SK-N-SH (cell line): ENCODE measurements at regions not wholly inside any gene's neighbourhood (a gene's known extent, or its start where the extent isn't known, plus 50 kb on each side); places are given as distances from the start of the nearest gene placed in this dataset.

Experiments used
- CTCF ChIA-PET: fragments of 300-600, 350-600 bp; formaldehyde crosslinking; extraction: SDS; loops from one replicate; lab custom pipeline; 2021; lab: Yijun Ruan, JAX
- POLR2A ChIA-PET: fragments of 350-600 bp; sonication (Branson Sonifier 250); formaldehyde crosslinking; extraction: SDS; loops from one replicate; lab custom pipeline; 2020; ENCODE audit warnings: antibody characterized with exemption, inconsistent platforms; lab: Yijun Ruan, JAX
- DNase-seq: peaks from one replicate; pipeline ENCODE4 v3.0.0; 2012
- H2AFZ ChIP-seq: fragments of 200-600 bp; sonication (generic); 2 replicates; pipeline ENCODE4 v1.8.1; 2016; ENCODE audit warnings: antibody characterized with exemption, mild to moderate bottlenecking, low read depth
- H3F3A ChIP-seq: fragments of 200-600 bp; sonication (generic); replicated peaks from 2 replicates; pipeline ENCODE3; 2016; ENCODE audit warnings: antibody characterized with exemption, mild to moderate bottlenecking; ENCODE audit not compliant: insufficient read depth
- H3K27ac ChIP-seq, 2 experiments: fragments of 200-500 bp in 1 of 2; fragments of 200-600 bp in 1 of 2; sonication (Bioruptor generic) in 1 of 2; sonication (generic), shearing (Covaris generic) in 1 of 2; 2 replicates each; pipeline versions ENCODE4 v1.5.1 to v1.6.1; 2014 to 2016; ENCODE audit warnings: low read depth in 2 of 2, inconsistent platforms in 1 of 2, low read length in 1 of 2, mild to moderate bottlenecking in 1 of 2, mixed read lengths in 1 of 2
- H3K27me3 ChIP-seq: fragments of 200-600 bp; sonication (generic), shearing (Covaris generic); 2 replicates; pipeline ENCODE4 v1.6.1; 2016; ENCODE audit warnings: mixed run types; ENCODE audit not compliant: insufficient read depth
- H3K36me3 ChIP-seq, 2 experiments: fragments of 200-500 bp in 1 of 2; fragments of 200-600 bp in 1 of 2; sonication (Bioruptor generic) in 1 of 2; sonication (generic) in 1 of 2; replicated peaks in 1 of 2; 2 replicates each; pipeline versions ENCODE3 to v1.5.1; 2014 to 2016; ENCODE audit warnings: low read length in 1 of 2, mild to moderate bottlenecking in 1 of 2; ENCODE audit not compliant: insufficient read depth in 2 of 2, control insufficient read depth in 1 of 2
- H3K4me1 ChIP-seq, 2 experiments: fragments of 200-500 bp in 1 of 2; fragments of 200-600 bp in 1 of 2; sonication (Bioruptor generic) in 1 of 2; sonication (generic), shearing (Covaris generic) in 1 of 2; 2 replicates each; pipeline versions ENCODE4 v1.5.1 to v1.6.1; 2014 to 2016; ENCODE audit warnings: low read depth in 1 of 2, low read length in 1 of 2, mixed run types in 1 of 2; ENCODE audit not compliant: insufficient read depth in 2 of 2, control insufficient read depth in 1 of 2
- H3K4me2 ChIP-seq: fragments of 200-600 bp; sonication (generic), shearing (Covaris generic); 2 replicates; pipeline ENCODE4 v1.6.1; 2017; ENCODE audit warnings: mixed run types
- H3K4me3 ChIP-seq, 2 experiments: fragments of 200-500 bp in 1 of 2; fragments of 200-600 bp in 1 of 2; sonication (Bioruptor generic) in 1 of 2; sonication (generic), shearing (Covaris generic) in 1 of 2; 2 replicates each; pipeline versions ENCODE4 v1.5.1 to v1.8.1; 2014 to 2016; ENCODE audit warnings: low read depth in 2 of 2, inconsistent platforms in 1 of 2, low read length in 1 of 2, mild to moderate bottlenecking in 1 of 2, mixed read lengths in 1 of 2, moderate library complexity in 1 of 2
- H3K79me2 ChIP-seq: fragments of 200-600 bp; sonication (generic); 2 replicates; pipeline ENCODE4 v1.8.1; 2017; ENCODE audit warnings: mild to moderate bottlenecking; ENCODE audit not compliant: insufficient read depth
- H3K9ac ChIP-seq: fragments of 200-600 bp; sonication (generic); 2 replicates; pipeline ENCODE4 v1.6.1; 2017; ENCODE audit warnings: mixed run types
- H3K9me2 ChIP-seq: fragments of 200-600 bp; sonication (generic); 2 replicates; pipeline ENCODE4 v1.6.1; 2017; ENCODE audit warnings: mixed run types
- H3K9me3 ChIP-seq: fragments of 200-600 bp; sonication (generic); 2 replicates; pipeline ENCODE4 v1.6.1; 2017; ENCODE audit warnings: mixed run types, mild to moderate bottlenecking, moderate library complexity
- H4K20me1 ChIP-seq: fragments of 200-600 bp; sonication (generic); 2 replicates; pipeline ENCODE4 v1.6.1; 2017; ENCODE audit warnings: mild to moderate bottlenecking, mixed run types; ENCODE audit not compliant: insufficient read depth
- ELF1 ChIP-seq: IDR thresholded peaks from 2 replicates; pipeline ENCODE4 v1.4.0; 2012
- EZH2phosphoT487 ChIP-seq: fragments of 200-600 bp; sonication (generic); IDR thresholded peaks from 2 replicates; pipeline ENCODE4 v1.6.1; 2017; ENCODE audit warnings: low read depth, mixed run types, mild to moderate bottlenecking, antibody characterized with exemption, moderate library complexity, borderline replicate concordance
- MEF2A ChIP-seq: IDR thresholded peaks from 2 replicates; pipeline ENCODE4 v1.4.0; 2012; ENCODE audit warnings: low read depth, borderline replicate concordance
- RFX5 ChIP-seq: IDR thresholded peaks from 2 replicates; pipeline ENCODE4 v1.6.1; 2012; ENCODE audit warnings: mild to moderate bottlenecking, improper control_type of control experiment, low read length
- SMC3 ChIP-seq: IDR thresholded peaks from 2 replicates; pipeline ENCODE4 v1.6.1; 2012; ENCODE audit warnings: low read depth, low read length, improper control_type of control experiment
- TEAD4 ChIP-seq: IDR thresholded peaks from 2 replicates; pipeline ENCODE4 v1.4.0; 2012; ENCODE audit warnings: mild to moderate bottlenecking, borderline replicate concordance; ENCODE audit not compliant: insufficient read depth
- YY1 ChIP-seq: IDR thresholded peaks from 2 replicates; pipeline ENCODE4 v1.4.0; 2012; ENCODE audit warnings: low read depth, mild to moderate bottlenecking
- WGBS: methylation state at CpG from one replicate; pipeline ENCODE4 v1.1.6; 2017; ENCODE audit warnings: low lambda C conversion rate; 5-methylcytosine and 5-hydroxymethylcytosine counted together
- TF ChIP-seq, protein P1 (sequence below): IDR thresholded peaks from 2 replicates; pipeline ENCODE4 v1.4.0; 2012; ENCODE audit warnings: low read depth, borderline replicate concordance
- TF ChIP-seq, protein P2 (sequence below): IDR thresholded peaks from 2 replicates; pipeline ENCODE4; 2012
- TF ChIP-seq, protein P3 (sequence below): fragments of 150-350 bp; IDR thresholded peaks from 2 replicates; pipeline ENCODE4 v1.6.1; 2017; ENCODE audit warnings: antibody characterized with exemption, low read length, low read depth, borderline replicate concordance
- TF ChIP-seq, protein P4 (sequence below): fragments of 150-350 bp; IDR thresholded peaks from 2 replicates; pipeline ENCODE4 v1.6.1; 2016; ENCODE audit warnings: mild to moderate bottlenecking, low read depth, low read length
- TF ChIP-seq, protein P5 (sequence below): fragments of 200-600 bp; sonication (generic); IDR thresholded peaks from 2 replicates; pipeline ENCODE4 v1.6.1; 2017; ENCODE audit warnings: antibody characterized with exemption, mild to moderate bottlenecking, moderate library complexity

DNA sequence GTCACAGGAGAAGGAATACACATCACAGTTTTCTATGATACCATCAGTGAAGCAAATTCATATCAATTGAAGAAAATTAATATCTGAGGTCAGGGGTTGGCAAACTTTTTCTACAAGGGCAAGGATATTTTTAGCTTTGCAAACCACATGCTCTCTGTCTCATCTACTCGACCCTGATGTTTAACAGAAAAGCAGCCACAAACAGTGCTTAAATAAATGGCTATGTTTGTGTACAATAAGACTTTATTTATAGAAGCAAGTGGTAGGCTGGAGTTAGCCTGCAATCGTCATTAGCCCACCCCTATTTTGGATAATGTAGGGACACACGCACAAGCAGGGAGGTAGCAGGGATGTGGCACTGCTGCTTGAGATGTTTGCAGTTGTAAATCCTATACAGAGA is 251.4 kb downstream of the CETN3 start (continued):
- TF ChIP-seq, protein P1, sequence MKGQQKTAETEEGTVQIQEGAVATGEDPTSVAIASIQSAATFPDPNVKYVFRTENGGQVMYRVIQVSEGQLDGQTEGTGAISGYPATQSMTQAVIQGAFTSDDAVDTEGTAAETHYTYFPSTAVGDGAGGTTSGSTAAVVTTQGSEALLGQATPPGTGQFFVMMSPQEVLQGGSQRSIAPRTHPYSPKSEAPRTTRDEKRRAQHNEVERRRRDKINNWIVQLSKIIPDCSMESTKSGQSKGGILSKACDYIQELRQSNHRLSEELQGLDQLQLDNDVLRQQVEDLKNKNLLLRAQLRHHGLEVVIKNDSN = no peak
- TF ChIP-seq YY1 = no peak
- no peak for TF ChIP-seq RFX5
- no peak for TF ChIP-seq ELF1

DNA sequence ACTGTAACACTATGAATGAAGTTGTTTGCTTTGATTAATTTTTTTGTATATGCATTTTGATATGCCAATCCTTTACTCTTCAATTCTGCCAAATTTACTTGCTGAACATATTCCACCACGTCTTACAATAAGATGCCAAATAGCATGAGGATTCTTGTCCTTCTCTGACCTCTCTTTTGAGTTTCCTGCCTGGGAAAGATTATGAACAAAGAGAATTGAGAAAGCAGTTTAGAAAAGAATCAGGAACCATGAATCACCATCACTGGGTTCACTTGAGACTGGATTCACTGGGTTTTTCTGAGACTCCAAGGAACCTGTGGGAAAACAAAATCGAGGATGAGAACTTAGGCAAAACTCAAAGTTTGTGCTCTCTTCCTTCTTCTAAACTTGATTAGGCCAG is 256.5 kb downstream of the CETN3 start:
- Histone ChIP-seq H3K4me1 (no peaks in the 10 kb centered on the region), H2AFZ (no peak overlapping the region), H3K27me3 (no peaks in the 10 kb centered on the region), H3K27ac (no peak overlapping the region), H3F3A (no peaks in the 10 kb centered on the region), H3K79me2 (no peaks in the 10 kb centered on the region), H3K9ac (no peak overlapping the region), H3K9me3 (no peaks in the 10 kb centered on the region), H3K4me3 (no peak overlapping the region), H3K9me2 (no peaks in the 10 kb centered on the region), H3K4me2 (no peak overlapping the region), H3K36me3 (no peaks in the 10 kb centered on the region), H4K20me1 (no peaks in the 10 kb centered on the region)
- CTCF ChIA-PET = interaction anchor here (0.6 kb wide), 1 partner anchor 235 kb away, joined by 5 read pairs; no protein-coding TSS in a partner anchor
- POLR2A ChIA-PET = no interaction called here
- WGBS = 38% methylated on average over 2 of the region's 2 CpGs
- DNase-seq = no peak
- TF ChIP-seq, protein P2, sequence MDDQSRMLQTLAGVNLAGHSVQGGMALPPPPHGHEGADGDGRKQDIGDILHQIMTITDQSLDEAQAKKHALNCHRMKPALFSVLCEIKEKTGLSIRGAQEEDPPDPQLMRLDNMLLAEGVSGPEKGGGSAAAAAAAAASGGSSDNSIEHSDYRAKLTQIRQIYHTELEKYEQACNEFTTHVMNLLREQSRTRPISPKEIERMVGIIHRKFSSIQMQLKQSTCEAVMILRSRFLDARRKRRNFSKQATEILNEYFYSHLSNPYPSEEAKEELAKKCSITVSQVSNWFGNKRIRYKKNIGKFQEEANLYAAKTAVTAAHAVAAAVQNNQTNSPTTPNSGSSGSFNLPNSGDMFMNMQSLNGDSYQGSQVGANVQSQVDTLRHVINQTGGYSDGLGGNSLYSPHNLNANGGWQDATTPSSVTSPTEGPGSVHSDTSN = no peak
- TF ChIP-seq TEAD4 (no peak), EZH2phosphoT487 (no peak), MEF2A (no peak), RFX5 (no peak), SMC3 (no peak)
- TF ChIP-seq, protein P1 = no peak
- TF ChIP-seq, protein P3, sequence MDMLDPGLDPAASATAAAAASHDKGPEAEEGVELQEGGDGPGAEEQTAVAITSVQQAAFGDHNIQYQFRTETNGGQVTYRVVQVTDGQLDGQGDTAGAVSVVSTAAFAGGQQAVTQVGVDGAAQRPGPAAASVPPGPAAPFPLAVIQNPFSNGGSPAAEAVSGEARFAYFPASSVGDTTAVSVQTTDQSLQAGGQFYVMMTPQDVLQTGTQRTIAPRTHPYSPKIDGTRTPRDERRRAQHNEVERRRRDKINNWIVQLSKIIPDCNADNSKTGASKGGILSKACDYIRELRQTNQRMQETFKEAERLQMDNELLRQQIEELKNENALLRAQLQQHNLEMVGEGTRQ = no peak
- TF ChIP-seq, protein P4, sequence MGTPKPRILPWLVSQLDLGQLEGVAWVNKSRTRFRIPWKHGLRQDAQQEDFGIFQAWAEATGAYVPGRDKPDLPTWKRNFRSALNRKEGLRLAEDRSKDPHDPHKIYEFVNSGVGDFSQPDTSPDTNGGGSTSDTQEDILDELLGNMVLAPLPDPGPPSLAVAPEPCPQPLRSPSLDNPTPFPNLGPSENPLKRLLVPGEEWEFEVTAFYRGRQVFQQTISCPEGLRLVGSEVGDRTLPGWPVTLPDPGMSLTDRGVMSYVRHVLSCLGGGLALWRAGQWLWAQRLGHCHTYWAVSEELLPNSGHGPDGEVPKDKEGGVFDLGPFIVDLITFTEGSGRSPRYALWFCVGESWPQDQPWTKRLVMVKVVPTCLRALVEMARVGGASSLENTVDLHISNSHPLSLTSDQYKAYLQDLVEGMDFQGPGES = no peak
- TF ChIP-seq, protein P5, sequence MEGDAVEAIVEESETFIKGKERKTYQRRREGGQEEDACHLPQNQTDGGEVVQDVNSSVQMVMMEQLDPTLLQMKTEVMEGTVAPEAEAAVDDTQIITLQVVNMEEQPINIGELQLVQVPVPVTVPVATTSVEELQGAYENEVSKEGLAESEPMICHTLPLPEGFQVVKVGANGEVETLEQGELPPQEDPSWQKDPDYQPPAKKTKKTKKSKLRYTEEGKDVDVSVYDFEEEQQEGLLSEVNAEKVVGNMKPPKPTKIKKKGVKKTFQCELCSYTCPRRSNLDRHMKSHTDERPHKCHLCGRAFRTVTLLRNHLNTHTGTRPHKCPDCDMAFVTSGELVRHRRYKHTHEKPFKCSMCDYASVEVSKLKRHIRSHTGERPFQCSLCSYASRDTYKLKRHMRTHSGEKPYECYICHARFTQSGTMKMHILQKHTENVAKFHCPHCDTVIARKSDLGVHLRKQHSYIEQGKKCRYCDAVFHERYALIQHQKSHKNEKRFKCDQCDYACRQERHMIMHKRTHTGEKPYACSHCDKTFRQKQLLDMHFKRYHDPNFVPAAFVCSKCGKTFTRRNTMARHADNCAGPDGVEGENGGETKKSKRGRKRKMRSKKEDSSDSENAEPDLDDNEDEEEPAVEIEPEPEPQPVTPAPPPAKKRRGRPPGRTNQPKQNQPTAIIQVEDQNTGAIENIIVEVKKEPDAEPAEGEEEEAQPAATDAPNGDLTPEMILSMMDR = no peak
- TF ChIP-seq, all 33 proteins: peak for 0
